ENCODE measurements at regions not wholly inside any gene's neighbourhood (a gene's known extent, or its start where the extent isn't known, plus 50 kb on each side); places are given as distances from the start of the nearest gene placed in this dataset.
A peak's percentile ranks its signal among the peaks of the same experiment; 100 is the strongest.

DNA sequence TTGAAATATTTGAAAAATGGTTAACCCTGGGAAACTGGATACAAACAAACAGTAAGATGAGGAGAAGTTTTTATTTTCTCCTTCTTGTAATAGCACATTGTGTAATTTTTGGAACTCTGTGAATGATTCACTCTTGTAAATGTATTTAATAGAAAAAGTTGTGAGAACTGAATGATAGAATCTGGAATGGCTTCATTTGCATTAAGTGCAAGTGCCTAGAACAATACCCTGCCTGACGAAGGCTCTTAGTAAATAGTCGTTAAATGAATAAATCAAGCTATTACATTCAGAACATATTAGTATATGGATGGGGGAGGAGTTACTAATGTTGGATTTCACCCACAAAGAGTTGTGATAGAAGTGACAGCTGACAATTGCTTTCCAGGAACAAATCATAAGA lies 442.5 kb downstream of the EFNA5 start:
- TF ChIP-seq, protein P1, sequence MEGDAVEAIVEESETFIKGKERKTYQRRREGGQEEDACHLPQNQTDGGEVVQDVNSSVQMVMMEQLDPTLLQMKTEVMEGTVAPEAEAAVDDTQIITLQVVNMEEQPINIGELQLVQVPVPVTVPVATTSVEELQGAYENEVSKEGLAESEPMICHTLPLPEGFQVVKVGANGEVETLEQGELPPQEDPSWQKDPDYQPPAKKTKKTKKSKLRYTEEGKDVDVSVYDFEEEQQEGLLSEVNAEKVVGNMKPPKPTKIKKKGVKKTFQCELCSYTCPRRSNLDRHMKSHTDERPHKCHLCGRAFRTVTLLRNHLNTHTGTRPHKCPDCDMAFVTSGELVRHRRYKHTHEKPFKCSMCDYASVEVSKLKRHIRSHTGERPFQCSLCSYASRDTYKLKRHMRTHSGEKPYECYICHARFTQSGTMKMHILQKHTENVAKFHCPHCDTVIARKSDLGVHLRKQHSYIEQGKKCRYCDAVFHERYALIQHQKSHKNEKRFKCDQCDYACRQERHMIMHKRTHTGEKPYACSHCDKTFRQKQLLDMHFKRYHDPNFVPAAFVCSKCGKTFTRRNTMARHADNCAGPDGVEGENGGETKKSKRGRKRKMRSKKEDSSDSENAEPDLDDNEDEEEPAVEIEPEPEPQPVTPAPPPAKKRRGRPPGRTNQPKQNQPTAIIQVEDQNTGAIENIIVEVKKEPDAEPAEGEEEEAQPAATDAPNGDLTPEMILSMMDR (conservative IDR thresholded peaks at IDR 0.05; ENCODE audit: low read depth, low read length): no peak
- H3K4me3 ChIP-seq (ENCODE audit: low read length): no peak overlapping the region
- no peak for DNase-seq (ENCODE audit: low read depth)

DNA sequence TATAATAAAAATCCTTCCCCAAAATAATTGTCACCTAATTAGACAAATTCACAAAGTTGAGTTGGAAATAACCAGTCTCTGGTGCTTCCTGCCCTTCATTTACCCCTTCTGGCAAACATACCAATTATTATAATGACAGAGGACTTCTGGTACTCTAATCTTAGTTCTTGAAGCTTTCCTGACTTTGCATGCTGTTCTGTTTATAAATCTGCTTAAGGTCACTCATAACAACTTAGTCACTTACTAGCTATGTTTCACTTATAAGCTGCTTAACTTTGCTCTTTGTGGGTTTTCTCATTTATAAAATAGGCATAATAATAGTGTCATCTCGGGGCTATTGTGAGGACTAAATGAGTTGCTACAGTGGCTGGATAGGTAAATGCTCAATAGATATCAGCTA lies 446.5 kb downstream of the EFNA5 start:
- H3K4me3 ChIP-seq (ENCODE audit: low read length): no peak overlapping the region
- peak; percentile 92 for DNase-seq (ENCODE audit: low read depth)
- TF ChIP-seq, protein P1 (conservative IDR thresholded peaks at IDR 0.05; ENCODE audit: low read depth, low read length): no peak

DNA sequence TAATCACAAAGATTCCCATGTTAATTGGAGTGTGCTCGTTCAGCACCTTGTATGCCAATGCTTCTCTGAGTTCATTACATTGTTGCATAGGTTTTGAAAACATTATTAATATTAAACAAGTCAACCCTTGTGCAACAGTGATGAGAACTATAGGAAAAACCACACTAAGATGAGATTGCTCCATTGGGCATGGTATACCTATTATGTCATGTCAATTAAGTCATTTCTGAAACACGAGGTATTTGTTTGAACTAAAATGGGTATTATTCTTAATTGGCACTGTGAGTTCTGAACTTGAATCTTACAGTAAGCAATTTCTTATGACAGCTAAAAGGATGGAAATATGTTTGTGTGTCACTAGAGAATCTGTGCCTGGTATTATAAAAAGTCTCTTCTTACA lies 447.7 kb downstream of the EFNA5 start:
- TF ChIP-seq, protein P1 (conservative IDR thresholded peaks at IDR 0.05; ENCODE audit: low read depth, low read length): no peak
- no peak overlapping the region for H3K4me3 ChIP-seq (ENCODE audit: low read length)
- DNase-seq (ENCODE audit: low read depth): peak; percentile 76

DNA sequence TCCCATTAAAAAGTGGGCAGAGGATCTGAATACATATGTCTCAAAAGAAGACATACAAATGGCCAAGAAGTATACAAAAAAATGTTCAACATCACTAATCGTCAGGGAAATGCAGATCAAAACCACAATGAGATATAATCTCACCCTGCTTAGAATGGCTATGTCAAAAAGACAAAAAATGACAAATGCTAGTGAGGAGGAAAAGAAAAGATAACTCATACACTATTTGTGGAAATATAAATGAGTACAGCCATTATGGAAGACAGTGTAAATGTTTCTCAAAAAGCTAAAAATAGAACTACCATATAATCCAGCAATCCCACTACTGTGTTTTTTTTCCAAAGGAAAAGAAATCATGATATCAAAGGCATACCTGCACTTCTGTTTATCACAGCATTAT lies 450.7 kb downstream of the EFNA5 start:
- DNase-seq (ENCODE audit: low read depth): no peak
- no peak overlapping the region for H3K4me3 ChIP-seq (ENCODE audit: low read length)
- TF ChIP-seq, protein P1 (conservative IDR thresholded peaks at IDR 0.05; ENCODE audit: low read depth, low read length): no peak

DNA sequence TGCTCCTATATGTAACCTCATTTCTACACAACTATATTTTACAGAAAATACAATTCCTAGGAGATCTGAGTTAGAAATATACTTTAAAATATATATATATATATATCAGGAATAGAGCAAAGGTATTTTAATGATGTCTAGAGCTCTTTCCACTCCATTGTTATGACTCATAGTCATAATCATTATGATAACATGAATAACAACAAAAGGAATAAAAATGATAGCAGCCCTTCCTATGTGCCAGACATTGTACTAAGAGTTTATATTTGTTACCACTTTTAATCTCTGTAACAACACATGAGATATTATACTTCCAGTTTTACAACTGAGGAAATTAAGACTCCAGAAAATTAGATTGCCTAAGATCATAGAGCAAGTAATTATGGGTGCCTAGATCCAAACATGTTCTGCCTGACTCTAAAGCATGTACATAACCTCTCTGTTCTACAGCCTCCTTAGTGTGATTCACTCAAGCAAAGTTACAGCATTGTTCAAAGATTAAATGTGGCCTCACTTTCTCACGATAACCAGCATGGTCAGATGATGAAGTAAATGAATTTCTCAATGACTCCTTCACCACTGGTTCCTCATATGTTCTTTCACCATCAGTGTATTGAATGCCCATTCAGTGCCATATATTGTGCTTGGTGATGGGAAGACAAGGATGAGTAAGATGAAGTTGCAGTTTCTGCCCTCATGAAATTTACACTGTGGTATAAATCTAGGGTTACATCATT lies 452.1 kb downstream of the EFNA5 start:
- TF ChIP-seq, protein P1 (conservative IDR thresholded peaks at IDR 0.05; ENCODE audit: low read depth, low read length): no peak
- no peak for DNase-seq (ENCODE audit: low read depth)
- H3K4me3 ChIP-seq (ENCODE audit: low read length): no peak overlapping the region

DNA sequence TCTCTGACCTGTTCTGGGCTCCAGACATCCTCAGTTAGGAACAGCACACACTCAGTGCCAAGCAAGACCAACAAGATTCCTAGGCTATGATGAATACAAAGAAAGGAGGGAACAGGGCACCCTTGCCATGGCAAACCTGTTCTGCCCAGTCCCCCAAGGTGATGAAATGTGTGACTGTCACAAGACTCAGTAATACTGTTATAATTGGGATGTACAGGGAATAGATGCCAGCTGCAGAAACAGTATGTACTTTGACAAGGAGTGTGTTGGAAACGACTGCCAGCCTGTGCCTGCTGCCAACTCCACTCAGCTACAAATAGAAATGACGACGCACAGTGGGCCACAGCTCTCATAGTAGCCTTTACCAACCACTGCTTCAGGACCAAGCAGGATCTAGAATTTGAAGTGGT lies 453.0 kb downstream of the EFNA5 start:
- DNase-seq (ENCODE audit: low read depth): peak; percentile 50
- no peak overlapping the region for H3K4me3 ChIP-seq (ENCODE audit: low read length)
- TF ChIP-seq, protein P1 (conservative IDR thresholded peaks at IDR 0.05; ENCODE audit: low read depth, low read length): no peak

DNA sequence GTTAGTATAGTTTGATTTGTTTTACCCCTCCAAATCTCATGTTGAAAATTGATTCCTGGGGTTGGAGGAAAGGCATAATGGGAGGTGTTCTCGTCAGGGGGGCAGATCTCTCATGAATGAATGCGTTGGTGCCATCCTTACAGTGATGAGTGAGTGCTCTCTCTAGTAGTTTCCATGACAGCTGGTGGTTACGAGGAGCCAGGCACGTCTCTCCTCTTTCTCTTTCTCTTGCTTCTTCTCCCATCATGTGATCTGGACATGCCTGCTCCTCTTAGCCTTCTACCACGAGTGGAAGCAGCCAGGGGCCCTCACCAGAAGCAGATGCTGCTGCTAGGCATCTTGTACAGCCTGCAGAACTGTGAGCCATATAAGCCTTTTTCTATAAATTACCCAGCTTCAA lies 454.1 kb downstream of the EFNA5 start:
- no peak for DNase-seq (ENCODE audit: low read depth)
- TF ChIP-seq, protein P1 (conservative IDR thresholded peaks at IDR 0.05; ENCODE audit: low read depth, low read length): no peak
- no peak overlapping the region for H3K4me3 ChIP-seq (ENCODE audit: low read length)
